ENCODE measurements at regions not wholly inside any gene's neighbourhood (a gene's known extent, or its start where the extent isn't known, plus 50 kb on each side); places are given as distances from the start of the nearest gene placed in this dataset.

GRCh38 chr5:129372025-129372424 lies 88.1 kb upstream of the ADAMTS19 start:
- Histone ChIP-seq H4K12ac (ENCODE audit: low read depth, low read length) (no peak overlapping the region), H3K79me1 (ENCODE audit: low read length) (no peaks in the 10 kb centered on the region), H3K27ac (ENCODE audit: low read depth, low read length) (no peak overlapping the region), H3K4me1 (ENCODE audit: control insufficient read depth in 1 of 2, insufficient read depth in 2 of 2, low read length in 2 of 2) (no peaks in the 10 kb centered on the region), H3K4me2 (ENCODE audit: low read length) (no peak overlapping the region), H3K9ac (ENCODE audit: low read length) (no peak overlapping the region), H3K27me3 (ENCODE audit: insufficient read depth, low read length) (no peaks in the 10 kb centered on the region), H3K18ac (ENCODE audit: low read length) (no peak overlapping the region), H3K79me2 (ENCODE audit: control insufficient read depth, insufficient read depth, low read length, poor library complexity) (no peaks in the 10 kb centered on the region), H3K9me3 (ENCODE audit: insufficient read depth, low read depth, low read length) (no peaks in the 10 kb centered on the region), H2BK12ac (ENCODE audit: low read length) (no peak overlapping the region), H3K4me3 (ENCODE audit: low read depth, low read length) (no peak overlapping the region), H2AK5ac (ENCODE audit: low read length) (no peak overlapping the region), H2BK120ac (ENCODE audit: insufficient read depth, low read length, poor library complexity) (no peak overlapping the region), H2BK5ac (ENCODE audit: low read depth, low read length, poor library complexity) (no peak overlapping the region), H3K14ac (ENCODE audit: low read length) (no peak overlapping the region), H3K23ac (ENCODE audit: low read length) (no peak overlapping the region), H4K8ac (ENCODE audit: low read depth, low read length) (no peak overlapping the region), H2AFZ (ENCODE audit: insufficient read depth, low read length, poor library complexity) (no peak overlapping the region), H3K4ac (ENCODE audit: low read depth, low read length) (no peak overlapping the region), H4K91ac (ENCODE audit: low read depth, low read length) (no peak overlapping the region), H3K36me3 (ENCODE audit: control insufficient read depth in 1 of 2, insufficient read depth in 2 of 2, low read length in 2 of 2) (no peaks in the 10 kb centered on the region)
- no CpG with 5 or more reads among the region's 2 CpGs for WGBS (ENCODE audit: extremely low coverage, insufficient coverage, insufficient read length)
- peak in 1 of 2 donors; percentile 62 for DNase-seq

- Histone ChIP-seq H2AFZ (ENCODE audit: insufficient read depth, low read length, poor library complexity) (no peak overlapping the region), H3K4me2 (ENCODE audit: low read length) (no peak overlapping the region), H3K4me1 (ENCODE audit: control insufficient read depth in 1 of 2, insufficient read depth in 2 of 2, low read length in 2 of 2) (peaks cover 0 to 3% of the 10 kb centered on the region in 2 experiments), H4K8ac (ENCODE audit: low read depth, low read length) (no peak overlapping the region), H3K4ac (ENCODE audit: low read depth, low read length) (no peak overlapping the region), H2BK5ac (ENCODE audit: low read depth, low read length, poor library complexity) (no peak overlapping the region), H3K36me3 (ENCODE audit: control insufficient read depth in 1 of 2, insufficient read depth in 2 of 2, low read length in 2 of 2) (no peaks in the 10 kb centered on the region), H3K79me2 (ENCODE audit: control insufficient read depth, insufficient read depth, low read length, poor library complexity) (no peaks in the 10 kb centered on the region), H3K18ac (ENCODE audit: low read length) (no peak overlapping the region), H3K27ac (ENCODE audit: low read depth, low read length) (no peak overlapping the region), H3K4me3 (ENCODE audit: low read depth, low read length) (no peak overlapping the region), H3K9me3 (ENCODE audit: insufficient read depth, low read depth, low read length) (no peaks in the 10 kb centered on the region), H2AK5ac (ENCODE audit: low read length) (no peak overlapping the region), H4K12ac (ENCODE audit: low read depth, low read length) (no peak overlapping the region), H3K9ac (ENCODE audit: low read length) (no peak overlapping the region), H4K91ac (ENCODE audit: low read depth, low read length) (no peak overlapping the region), H3K14ac (ENCODE audit: low read length) (no peak overlapping the region), H2BK120ac (ENCODE audit: insufficient read depth, low read length, poor library complexity) (no peak overlapping the region), H3K27me3 (ENCODE audit: insufficient read depth, low read length) (no peaks in the 10 kb centered on the region), H2BK12ac (ENCODE audit: low read length) (no peak overlapping the region), H3K79me1 (ENCODE audit: low read length) (no peaks in the 10 kb centered on the region), H3K23ac (ENCODE audit: low read length) (no peak overlapping the region)
- peak in 1 of 2 donors; percentile 23 for DNase-seq
- no CpG with 5 or more reads among the region's 3 CpGs for WGBS (ENCODE audit: extremely low coverage, insufficient coverage, insufficient read length)
These were observed 82.6 kb upstream of the ADAMTS19 start for GRCh38 chr5:129377504-129377903.

GRCh38 chr5:129378961-129379360 lies 81.1 kb upstream of the ADAMTS19 start:
- H2BK120ac ChIP-seq (ENCODE audit: insufficient read depth, low read length, poor library complexity): no peak overlapping the region
- no peak overlapping the region for H2AK5ac ChIP-seq (ENCODE audit: low read length)
- H3K36me3 ChIP-seq (ENCODE audit: control insufficient read depth in 1 of 2, insufficient read depth in 2 of 2, low read length in 2 of 2): no peaks in the 10 kb centered on the region
- H3K79me2 ChIP-seq (ENCODE audit: control insufficient read depth, insufficient read depth, low read length, poor library complexity): no peaks in the 10 kb centered on the region
- no peak overlapping the region for H3K27ac ChIP-seq (ENCODE audit: low read depth, low read length)
- H3K4me2 ChIP-seq (ENCODE audit: low read length): no peak overlapping the region
- H3K4me3 ChIP-seq (ENCODE audit: low read depth, low read length): no peak overlapping the region
- no peak overlapping the region for H2BK12ac ChIP-seq (ENCODE audit: low read length)
- H4K91ac ChIP-seq (ENCODE audit: low read depth, low read length): no peak overlapping the region
- peaks cover 0 to 3% of the 10 kb centered on the region in 2 experiments for H3K4me1 ChIP-seq (ENCODE audit: control insufficient read depth in 1 of 2, insufficient read depth in 2 of 2, low read length in 2 of 2)
- H2BK5ac ChIP-seq (ENCODE audit: low read depth, low read length, poor library complexity): no peak overlapping the region
- H4K8ac ChIP-seq (ENCODE audit: low read depth, low read length): no peak overlapping the region
- no peak overlapping the region for H3K23ac ChIP-seq (ENCODE audit: low read length)
- DNase-seq: no peak
- H3K9me3 ChIP-seq (ENCODE audit: insufficient read depth, low read depth, low read length): no peaks in the 10 kb centered on the region
- no peak overlapping the region for H3K4ac ChIP-seq (ENCODE audit: low read depth, low read length)
- H2AFZ ChIP-seq (ENCODE audit: insufficient read depth, low read length, poor library complexity): no peak overlapping the region
- H3K9ac ChIP-seq (ENCODE audit: low read length): no peak overlapping the region
- H3K79me1 ChIP-seq (ENCODE audit: low read length): no peaks in the 10 kb centered on the region
- no peaks in the 10 kb centered on the region for H3K27me3 ChIP-seq (ENCODE audit: insufficient read depth, low read length)
- WGBS (ENCODE audit: extremely low coverage, insufficient coverage, insufficient read length): no CpG with 5 or more reads among the region's 2 CpGs
- H3K14ac ChIP-seq (ENCODE audit: low read length): no peak overlapping the region
- no peak overlapping the region for H3K18ac ChIP-seq (ENCODE audit: low read length)
- H4K12ac ChIP-seq (ENCODE audit: low read depth, low read length): no peak overlapping the region

- Histone ChIP-seq H3K9ac (ENCODE audit: low read length) (no peak overlapping the region), H3K14ac (ENCODE audit: low read length) (no peak overlapping the region), H3K27ac (ENCODE audit: low read depth, low read length) (no peak overlapping the region), H3K79me2 (ENCODE audit: control insufficient read depth, insufficient read depth, low read length, poor library complexity) (no peaks in the 10 kb centered on the region), H3K4me3 (ENCODE audit: low read depth, low read length) (no peak overlapping the region), H2AFZ (ENCODE audit: insufficient read depth, low read length, poor library complexity) (no peak overlapping the region), H2BK12ac (ENCODE audit: low read length) (no peak overlapping the region), H3K23ac (ENCODE audit: low read length) (no peak overlapping the region), H3K9me3 (ENCODE audit: insufficient read depth, low read depth, low read length) (no peaks in the 10 kb centered on the region), H3K4me1 (ENCODE audit: control insufficient read depth in 1 of 2, insufficient read depth in 2 of 2, low read length in 2 of 2) (peaks cover 0 to 3% of the 10 kb centered on the region in 2 experiments), H3K18ac (ENCODE audit: low read length) (no peak overlapping the region), H2BK120ac (ENCODE audit: insufficient read depth, low read length, poor library complexity) (no peak overlapping the region), H3K27me3 (ENCODE audit: insufficient read depth, low read length) (no peaks in the 10 kb centered on the region), H3K79me1 (ENCODE audit: low read length) (no peaks in the 10 kb centered on the region), H3K4me2 (ENCODE audit: low read length) (no peak overlapping the region), H3K36me3 (ENCODE audit: control insufficient read depth in 1 of 2, insufficient read depth in 2 of 2, low read length in 2 of 2) (no peaks in the 10 kb centered on the region), H4K91ac (ENCODE audit: low read depth, low read length) (no peak overlapping the region), H3K4ac (ENCODE audit: low read depth, low read length) (no peak overlapping the region), H2BK5ac (ENCODE audit: low read depth, low read length, poor library complexity) (no peak overlapping the region), H4K8ac (ENCODE audit: low read depth, low read length) (no peak overlapping the region), H2AK5ac (ENCODE audit: low read length) (no peak overlapping the region), H4K12ac (ENCODE audit: low read depth, low read length) (no peak overlapping the region)
- no CpG with 5 or more reads among the region's 4 CpGs for WGBS (ENCODE audit: extremely low coverage, insufficient coverage, insufficient read length)
- DNase-seq: no peak
These were observed 80.7 kb upstream of the ADAMTS19 start for GRCh38 chr5:129379406-129379805.
